ENCODE measurements at regions not wholly inside any gene's neighbourhood (a gene's known extent, or its start where the extent isn't known, plus 50 kb on each side); places are given as distances from the start of the nearest gene placed in this dataset.
"Not testable (repeated sequence)": the region's sequence is repeated elsewhere in the genome, so short reads cannot be mapped to it uniquely, and the experiment has no call there.

DNA sequence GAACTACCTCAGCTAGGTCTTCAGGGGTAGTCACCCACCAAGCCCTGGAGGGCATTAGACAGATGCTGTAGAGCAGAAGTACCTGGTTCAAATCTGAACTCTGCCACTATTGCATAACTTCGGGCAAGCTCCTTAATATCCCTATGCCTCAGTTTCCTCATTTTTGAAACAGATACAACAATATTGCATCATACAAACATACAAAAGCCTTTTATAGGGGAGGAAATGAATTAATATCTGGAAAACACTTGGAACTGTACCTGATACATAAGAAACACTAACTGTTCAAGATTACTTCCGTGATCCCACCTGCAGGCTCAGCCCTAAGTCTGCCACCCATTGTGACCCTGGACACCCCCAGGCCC lies 166.1 kb downstream of the EFNB1 start:
- no peak for DNase-seq (ENCODE audit: low spot score)

- no peak for DNase-seq (ENCODE audit: low spot score)
Measured at GRCh38 chrX:68994135-68994890, 165.5 kb downstream of the EFNB1 start.

DNA sequence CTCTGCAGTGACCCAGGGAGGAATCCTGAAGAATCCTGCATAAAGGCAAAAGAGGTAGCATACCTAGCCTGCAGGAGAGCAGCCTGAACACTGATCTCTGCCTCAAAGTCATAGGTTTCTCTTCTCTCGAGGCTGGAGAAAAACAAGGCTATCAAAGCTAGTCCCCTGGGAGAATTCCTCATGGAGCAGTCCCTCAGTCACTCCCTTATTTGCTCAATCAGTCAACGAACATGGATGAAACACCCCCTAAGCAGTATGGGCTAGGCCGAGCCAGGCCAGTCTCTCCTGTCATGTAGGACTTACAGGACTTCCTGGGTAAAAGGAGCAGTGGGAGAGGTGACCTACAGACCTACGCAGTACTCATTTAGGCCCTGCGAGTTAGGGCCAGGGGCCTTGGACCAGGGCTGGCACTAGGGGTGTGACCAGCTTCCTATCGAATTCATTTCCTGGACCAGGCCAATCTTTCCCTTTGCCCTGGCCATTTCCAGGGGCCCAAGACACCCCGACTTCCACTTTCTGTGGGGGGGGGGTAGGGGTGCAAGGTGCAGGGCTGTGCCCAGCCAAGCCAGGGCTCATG lies 164.1 kb downstream of the EFNB1 start:
- no peak for DNase-seq (ENCODE audit: low spot score)

- DNase-seq (ENCODE audit: low spot score) = no peak
Measured at GRCh38 chrX:68991691-68992345, 163.0 kb downstream of the EFNB1 start.

DNA sequence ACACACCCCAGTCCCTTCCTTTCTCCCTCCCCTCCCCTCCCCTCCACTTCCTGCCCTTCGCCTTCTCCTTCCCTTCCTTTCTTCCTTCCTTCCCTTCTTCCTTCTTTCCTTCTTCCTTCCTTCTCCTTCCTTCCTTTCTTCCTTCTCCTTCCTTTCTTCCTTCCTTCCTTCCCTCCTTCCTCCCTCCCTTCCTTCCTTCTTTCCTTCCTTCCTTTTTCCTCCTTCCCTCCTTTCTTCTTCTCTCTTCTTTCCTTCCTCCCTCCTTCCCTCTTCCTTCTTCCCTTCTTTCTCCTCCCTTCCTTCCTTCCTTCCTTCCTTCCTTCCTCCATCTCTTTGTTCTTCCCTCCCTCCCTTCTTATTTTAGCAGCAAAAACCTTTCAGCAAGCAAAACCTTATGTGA lies 162.1 kb downstream of the EFNB1 start:
- DNase-seq (ENCODE audit: low spot score) = no peak

GRCh38 chrX:68989865-68990606 lies 161.2 kb downstream of the EFNB1 start:
- no peak for DNase-seq (ENCODE audit: low spot score)

- DNase-seq (ENCODE audit: low spot score) = no peak
Measured at GRCh38 chrX:68989456-68989855, 160.6 kb downstream of the EFNB1 start.

DNA sequence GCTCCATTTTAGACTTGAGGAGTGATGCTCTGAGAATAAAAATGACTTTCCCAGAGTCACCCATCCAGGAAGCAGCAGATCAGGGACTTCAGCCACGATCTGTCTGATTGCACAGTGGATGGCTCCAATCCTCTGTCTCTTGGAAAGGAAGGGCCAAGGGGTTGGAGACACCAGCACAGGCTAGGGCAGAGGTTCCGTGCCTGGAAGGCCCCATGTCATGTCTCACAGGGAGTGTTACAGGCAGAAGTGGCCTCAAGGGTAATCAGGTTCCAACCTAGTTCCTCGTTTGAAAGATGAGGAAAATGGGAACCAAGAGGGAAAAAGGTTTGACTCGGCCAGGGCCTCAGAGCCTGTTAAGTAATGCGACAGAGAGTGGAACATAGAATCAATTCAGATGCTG lies 160.0 kb downstream of the EFNB1 start:
- no peak for DNase-seq (ENCODE audit: low spot score)

DNA sequence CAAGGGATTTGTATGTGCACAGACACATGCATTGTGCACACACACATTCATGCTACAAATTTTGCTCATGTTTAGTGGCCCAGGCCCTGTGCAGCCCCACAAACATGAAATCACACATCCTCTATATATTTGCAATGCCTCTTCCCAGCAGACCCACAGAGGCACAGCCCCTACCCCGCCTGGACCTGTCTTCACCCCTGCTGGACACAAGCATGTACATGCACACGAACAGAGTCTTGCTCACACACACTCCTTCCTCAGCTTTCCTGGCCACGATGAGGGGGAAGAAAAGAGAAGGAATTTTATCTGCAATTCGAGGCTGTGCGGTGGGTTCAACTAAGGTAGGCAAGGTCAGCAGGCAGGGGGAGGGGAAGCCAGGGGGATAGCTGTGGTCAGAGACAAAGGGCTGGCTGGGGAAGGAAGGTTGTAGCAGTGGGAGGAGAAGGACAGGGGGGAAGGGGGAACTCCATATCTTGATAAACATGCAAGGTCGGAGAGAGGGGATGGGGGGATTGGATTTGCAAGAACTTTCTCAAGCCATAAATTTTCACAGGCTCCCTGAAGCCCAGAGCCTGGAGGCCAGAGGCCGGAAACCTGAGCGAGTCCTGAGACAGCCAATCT lies 156.4 kb downstream of the EFNB1 start:
- no peak for DNase-seq (ENCODE audit: low spot score)

GRCh38 chrX:68983004-68983857 lies 154.4 kb downstream of the EFNB1 start:
- DNase-seq (ENCODE audit: low spot score) = no peak

GRCh38 chrX:68982476-68982875 lies 153.7 kb downstream of the EFNB1 start:
- no peak for DNase-seq (ENCODE audit: low spot score)

- no peak for DNase-seq (ENCODE audit: low spot score)
Measured at GRCh38 chrX:68980906-68981616, 152.2 kb downstream of the EFNB1 start.

DNA sequence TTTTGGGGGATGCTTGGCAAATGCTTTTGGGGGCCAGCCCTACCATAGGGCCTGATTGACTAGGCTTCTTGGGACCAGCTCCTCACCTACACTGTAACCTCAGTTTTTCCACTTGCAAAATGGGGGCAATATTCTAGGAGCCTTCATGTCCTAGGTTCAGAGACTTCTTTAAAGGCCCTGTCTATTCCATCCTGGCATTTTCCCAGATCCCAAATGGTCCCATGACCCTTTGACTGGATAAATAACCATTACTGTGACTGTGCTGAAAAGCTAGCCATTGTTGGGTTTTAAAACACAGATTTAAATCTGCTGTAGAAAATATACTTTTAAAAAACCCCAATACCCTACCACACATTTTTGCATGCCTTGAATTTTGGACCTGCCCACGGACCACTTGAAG lies 149.8 kb downstream of the EFNB1 start:
- no peak for DNase-seq (ENCODE audit: low spot score)

GRCh38 chrX:68978255-68978654 lies 149.4 kb downstream of the EFNB1 start:
- DNase-seq (ENCODE audit: low spot score) = no peak

DNA sequence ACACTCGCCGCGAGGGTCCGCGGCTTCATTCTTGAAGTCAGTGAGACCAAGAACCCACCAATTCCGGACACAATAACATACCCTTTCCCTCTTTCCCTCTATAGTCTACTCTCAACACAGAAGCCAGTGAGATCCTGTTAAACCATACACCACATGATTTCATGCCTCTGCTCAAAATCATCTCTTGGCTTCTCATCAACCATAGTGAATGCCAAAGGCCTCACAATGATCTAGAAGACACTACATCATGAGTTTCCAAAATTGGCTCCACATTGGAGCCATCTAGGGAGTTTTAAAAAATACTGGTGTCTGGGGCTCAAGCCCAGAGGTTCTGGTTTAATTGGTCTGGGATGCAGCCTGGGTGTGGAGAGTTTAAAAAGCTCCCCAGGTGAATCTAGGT lies 124.5 kb downstream of the EFNB1 start:
- DNase-seq (ENCODE audit: low spot score) = no peak

DNA sequence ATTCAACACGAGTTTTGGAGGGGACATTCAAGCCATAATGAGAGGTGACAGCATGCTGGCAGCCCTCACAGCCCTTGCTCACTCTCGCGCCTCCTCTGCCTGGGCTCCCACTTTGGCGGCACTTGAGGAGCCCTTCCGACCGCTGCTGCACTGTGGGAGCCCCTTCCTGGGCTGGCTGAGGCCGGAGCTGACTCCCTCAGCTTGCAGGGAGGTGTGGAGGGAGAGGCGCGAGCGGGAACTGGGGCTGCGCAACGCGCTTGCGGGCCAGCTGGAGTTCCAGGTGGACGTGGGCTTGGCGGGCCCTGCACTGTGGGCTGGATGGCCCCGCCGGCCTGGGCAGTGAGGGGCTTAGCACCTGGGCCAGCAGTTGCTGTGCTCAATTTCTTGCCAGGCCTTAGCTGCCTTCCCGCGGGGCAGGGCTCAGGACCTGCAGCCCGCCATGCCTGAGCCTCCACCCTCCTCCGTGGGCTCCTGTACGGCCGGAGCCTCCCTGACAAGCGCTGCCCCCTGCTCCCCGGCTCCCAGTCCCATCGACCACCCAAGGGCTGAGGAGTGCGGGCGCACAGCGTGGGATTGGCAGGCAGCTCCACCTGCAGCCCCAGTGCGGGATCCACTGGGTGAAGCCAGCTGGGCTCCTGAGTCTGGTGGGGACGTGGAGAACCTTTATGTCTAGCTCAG lies 123.3 kb downstream of the EFNB1 start:
- DNase-seq (ENCODE audit: low spot score) = not testable (repeated sequence)

DNA sequence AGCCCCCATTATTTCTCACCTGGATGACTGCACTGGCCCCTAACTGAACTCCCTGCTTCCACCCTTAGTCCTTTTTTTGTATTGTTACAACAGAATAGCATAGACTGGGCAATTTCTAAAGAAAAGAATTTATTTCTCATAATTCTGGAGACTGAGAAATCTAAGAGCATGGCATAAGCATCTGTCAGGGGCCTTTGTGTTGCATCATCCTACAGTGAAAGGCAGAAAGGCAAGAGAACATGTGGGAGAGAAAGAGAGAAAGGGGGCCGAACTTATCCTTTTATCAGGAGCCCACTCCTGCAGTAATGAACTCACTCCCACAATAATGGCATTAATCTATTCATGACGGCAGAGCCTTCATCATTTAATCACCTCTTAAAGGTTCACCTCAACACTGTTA lies 122.1 kb downstream of the EFNB1 start:
- no peak for DNase-seq (ENCODE audit: low spot score)

DNA sequence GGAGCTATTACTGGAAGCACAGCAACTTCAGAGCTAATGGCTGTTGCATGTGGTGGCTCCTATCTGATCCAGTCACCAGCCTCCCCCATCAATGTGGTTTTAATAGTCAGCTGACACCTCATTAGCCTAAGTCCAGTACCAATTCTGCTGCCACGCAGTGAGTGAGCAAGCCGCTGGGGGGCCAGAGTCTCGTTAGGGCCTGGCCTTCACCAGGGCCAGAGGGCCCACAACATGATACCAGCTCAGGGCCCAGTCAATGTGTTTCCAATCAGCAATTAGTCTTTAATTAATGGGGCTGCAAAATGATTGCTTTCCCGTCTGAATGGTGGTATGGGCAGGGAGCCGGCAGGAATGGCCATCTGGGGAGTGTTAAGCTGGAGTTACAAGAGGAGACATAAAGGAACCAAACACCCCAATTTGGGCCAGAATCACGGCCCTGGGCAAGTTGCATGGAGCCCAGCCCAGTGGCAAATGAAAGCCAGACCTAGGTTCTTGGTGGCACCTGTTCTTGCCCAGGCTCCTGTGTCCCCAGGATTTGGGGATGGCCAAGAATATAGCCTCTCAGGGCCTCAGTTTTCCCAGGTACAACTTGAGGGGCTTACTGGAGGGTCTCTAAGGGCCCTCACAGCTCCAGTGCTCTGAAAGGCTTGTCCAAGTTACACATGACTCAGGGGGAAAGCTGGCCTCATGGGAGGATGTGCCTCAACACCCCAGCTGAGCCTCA lies 119.2 kb downstream of the EFNB1 start:
- no peak for DNase-seq (ENCODE audit: low spot score)

- DNase-seq (ENCODE audit: low spot score) = no peak
Measured at GRCh38 chrX:68945603-68946228, 116.9 kb downstream of the EFNB1 start.
